GM23338 (cell line): ENCODE measurements at regions not wholly inside any gene's neighbourhood (a gene's known extent, or its start where the extent isn't known, plus 50 kb on each side); places are given as distances from the start of the nearest gene placed in this dataset.

Experiments used
- ATAC-seq: fragments of 200-7000 bp; cut with Tn5 transposase; 3 replicates; pipeline ENCODE4 v1.9.1; 2020
- DNase-seq: peaks from one replicate; pipeline ENCODE4 v3.0.0-alpha.2; 2015; ENCODE audit warnings: low spot score
- H2AFZ ChIP-seq: fragments of 200-600 bp; sonication (generic); 2 replicates; pipeline ENCODE4 v1.8.0; 2016; ENCODE audit warnings: antibody characterized with exemption, mild to moderate bottlenecking, moderate library complexity
- H3F3A ChIP-seq: fragments of 200-600 bp; sonication (generic); replicated peaks from 2 replicates; pipeline ENCODE4 v1.8.0; 2017; ENCODE audit warnings: antibody characterized with exemption, mixed run types, low read depth
- H3K27ac ChIP-seq: fragments of 200-600 bp; sonication (generic); 2 replicates; pipeline ENCODE4 v1.6.1; 2016; ENCODE audit warnings: low read depth
- H3K27me3 ChIP-seq: fragments of 200-600 bp; sonication (generic); 2 replicates; pipeline ENCODE4 v1.8.0; 2016; ENCODE audit warnings: mild to moderate bottlenecking, mixed run types, moderate library complexity; ENCODE audit not compliant: insufficient read depth
- H3K36me3 ChIP-seq: fragments of 200-600 bp; sonication (generic); 2 replicates; pipeline ENCODE4 v1.8.0; 2016; ENCODE audit warnings: mild to moderate bottlenecking; ENCODE audit not compliant: insufficient read depth
- H3K4me1 ChIP-seq: fragments of 200-600 bp; sonication (generic); 2 replicates; pipeline ENCODE4 v1.8.0; 2016; ENCODE audit warnings: mild to moderate bottlenecking, moderate library complexity; ENCODE audit not compliant: insufficient read depth
- H3K4me2 ChIP-seq: fragments of 200-600 bp; sonication (generic); 2 replicates; pipeline ENCODE4 v1.7.1; 2017; ENCODE audit warnings: mixed run types
- H3K4me3 ChIP-seq: fragments of 200-600 bp; sonication (generic); 2 replicates; pipeline ENCODE4 v1.6.1; 2016; ENCODE audit warnings: mixed run types
- H3K79me2 ChIP-seq: fragments of 200-600 bp; sonication (generic); replicated peaks from 2 replicates; pipeline ENCODE4 v1.8.0; 2017; ENCODE audit warnings: mild to moderate bottlenecking; ENCODE audit not compliant: insufficient read depth
- H3K9me2 ChIP-seq: fragments of 200-600 bp; sonication (generic); 2 replicates; pipeline ENCODE4 v1.8.0; 2017; ENCODE audit not compliant: insufficient read depth
- H4K20me1 ChIP-seq: fragments of 200-600 bp; sonication (generic); replicated peaks from 2 replicates; pipeline ENCODE4 v1.8.0; 2017; ENCODE audit warnings: mild to moderate bottlenecking; ENCODE audit not compliant: insufficient read depth
- H3K27ac Mint-ChIP-seq: 2 replicates; pipeline ENCODE4 v1.8.0; 2020; ENCODE audit warnings: inconsistent platforms, mild to moderate bottlenecking, moderate library complexity, mixed read lengths
- H3K27me3 Mint-ChIP-seq: 3 replicates; pipeline ENCODE4 v1.8.0; 2022; ENCODE audit warnings: low read depth, mild to moderate bottlenecking, moderate library complexity, mixed read lengths, inconsistent platforms; ENCODE audit not compliant: insufficient read depth, poor library complexity
- H3K36me3 Mint-ChIP-seq: 3 replicates; pipeline ENCODE4 v1.8.0; 2021; ENCODE audit warnings: low read depth, mild to moderate bottlenecking, inconsistent platforms, moderate library complexity, mixed read lengths
- H3K4me1 Mint-ChIP-seq: 3 replicates; pipeline ENCODE4 v1.8.0; 2020; ENCODE audit warnings: mild to moderate bottlenecking, inconsistent platforms, mixed read lengths
- H3K4me3 Mint-ChIP-seq: 3 replicates; pipeline ENCODE4 v1.8.0; 2021; ENCODE audit warnings: moderate library complexity, mild to moderate bottlenecking, inconsistent platforms, mixed read lengths
- H3K9me3 Mint-ChIP-seq: 3 replicates; pipeline ENCODE4 v1.8.0; 2020; ENCODE audit warnings: moderate library complexity, mild to moderate bottlenecking, inconsistent platforms, mixed read lengths
- CREB1 ChIP-seq: fragments of 250-450 bp; sonication (Bioruptor Pico); IDR thresholded peaks from 2 replicates; pipeline ENCODE4 v1.5.0; 2020; ENCODE audit warnings: low read depth, mild to moderate bottlenecking, moderate library complexity
- CTCF ChIP-seq, 2 experiments: fragments of 200-600 bp in 1 of 2; sonication (generic) in 1 of 2; conservative IDR thresholded peaks; 2 replicates each; pipeline versions ENCODE4 v1.5.1 to v1.6.1; 2016 to 2017; ENCODE audit warnings: antibody characterized with exemption in 2 of 2, low read depth in 2 of 2, mild to moderate bottlenecking in 2 of 2, moderate library complexity in 1 of 2
- JUNB ChIP-seq: IDR thresholded peaks from one replicate; pipeline ENCODE4 v1.6.1; 2016; ENCODE audit warnings: antibody characterized with exemption; ENCODE audit not compliant: unreplicated experiment
- REST ChIP-seq: IDR thresholded peaks from one replicate; pipeline ENCODE4 v1.6.1; 2018; ENCODE audit warnings: antibody characterized with exemption; ENCODE audit not compliant: unreplicated experiment
- STAT1 ChIP-seq: IDR thresholded peaks from one replicate; pipeline ENCODE4 v1.6.1; 2016; ENCODE audit warnings: antibody characterized with exemption; ENCODE audit not compliant: unreplicated experiment
- ZNF114 ChIP-seq: fragments of 250-450 bp; sonication (Bioruptor Pico); IDR thresholded peaks from 2 replicates; pipeline ENCODE4 v1.5.0; 2020; ENCODE audit warnings: mild to moderate bottlenecking, moderate library complexity
- ZNF331 ChIP-seq: fragments of 250-450 bp; sonication (Bioruptor Pico); IDR thresholded peaks from 2 replicates; pipeline ENCODE4 v1.5.0; 2020; ENCODE audit warnings: low read depth, mild to moderate bottlenecking, moderate library complexity

- Mint-ChIP-seq H3K27me3 (no peaks in the 10 kb centered on the region), H3K36me3 (peaks cover 12% of the 10 kb centered on the region; the same call in 2 of the 3 replicates), H3K4me1 (peaks cover 7% of the 10 kb centered on the region; the same call in 2 of the 3 replicates), H3K27ac (no peak overlapping the region), H3K4me3 (no peak overlapping the region), H3K9me3 (peaks cover 22% of the 10 kb centered on the region)
- no peaks in the 10 kb centered on the region for H3K27me3 ChIP-seq
- H3F3A ChIP-seq = no peaks in the 10 kb centered on the region
- no peaks in the 10 kb centered on the region for H3K4me1 ChIP-seq
- no peak overlapping the region for H3K27ac ChIP-seq
- no peaks in the 10 kb centered on the region for H3K79me2 ChIP-seq
- no peaks in the 10 kb centered on the region for H4K20me1 ChIP-seq
- H3K36me3 ChIP-seq = no peaks in the 10 kb centered on the region; the same call in 1 of the 2 replicates
- TF ChIP-seq CTCF (conservative IDR thresholded peaks at IDR 0.05; ENCODE audit: low read depth in 2 of 2) (no peak), ZNF331 (no peak), STAT1 (no peak), JUNB (no peak)
- H2AFZ ChIP-seq = no peak overlapping the region
- DNase-seq (no peak), ATAC-seq (no peak)
- H3K9me2 ChIP-seq = no peaks in the 10 kb centered on the region
- no peak overlapping the region for H3K4me3 ChIP-seq
- no peak overlapping the region for H3K4me2 ChIP-seq
Measured at GRCh38 chr6:152848919-152849318, 98.3 kb downstream of the VIP start.

- H3K4me1 ChIP-seq = no peaks in the 10 kb centered on the region
- Mint-ChIP-seq H3K27me3 (no peaks in the 10 kb centered on the region), H3K4me1 (peaks cover 7% of the 10 kb centered on the region; the same call in 2 of the 3 replicates), H3K36me3 (no peaks in the 10 kb centered on the region), H3K9me3 (no peaks in the 10 kb centered on the region), H3K27ac (no peak overlapping the region), H3K4me3 (no peak overlapping the region)
- H3K9me2 ChIP-seq = no peaks in the 10 kb centered on the region
- no peak for ATAC-seq
- no peaks in the 10 kb centered on the region for H4K20me1 ChIP-seq
- H3K79me2 ChIP-seq = no peaks in the 10 kb centered on the region
- H3K4me2 ChIP-seq = no peak overlapping the region
- H3K27ac ChIP-seq = no peak overlapping the region
- TF ChIP-seq CTCF (conservative IDR thresholded peaks at IDR 0.05; ENCODE audit: low read depth in 2 of 2) = no peak
- TF ChIP-seq REST = no peak
- no peak for TF ChIP-seq ZNF114 (CRISPR knock-in tag)
- no peak for TF ChIP-seq STAT1
- no peak for TF ChIP-seq JUNB
- no peak for TF ChIP-seq CREB1 (CRISPR knock-in tag)
- H3K36me3 ChIP-seq = no peaks in the 10 kb centered on the region
- H3K27me3 ChIP-seq = no peaks in the 10 kb centered on the region
- no peak for DNase-seq
- H2AFZ ChIP-seq = peak overlapping the region; percentile 44; the same call in 1 of the 2 replicates
- H3F3A ChIP-seq = no peaks in the 10 kb centered on the region
- H3K4me3 ChIP-seq = no peak overlapping the region
Measured at GRCh38 chr6:152854086-152854795, 103.6 kb downstream of the VIP start.
